OCI-LY1 (cell line): ENCODE measurements at regions not wholly inside any gene's neighbourhood (a gene's known extent, or its start where the extent isn't known, plus 50 kb on each side); places are given as distances from the start of the nearest gene placed in this dataset.
A peak's percentile ranks its signal among the peaks of the same experiment; 100 is the strongest.

ENCODE experiments used
- H2AFZ ChIP-seq: fragments of 200-600 bp; sonication (generic), shearing (Covaris generic); 2 replicates; pipeline ENCODE4 v1.6.0; 2014; ENCODE audit warnings: antibody characterized with exemption, mild to moderate bottlenecking, low read length
- H3F3A ChIP-seq: fragments of 200-600 bp; sonication (generic), shearing (Covaris generic); 2 replicates; pipeline ENCODE4 v1.6.0; 2014; ENCODE audit warnings: mild to moderate bottlenecking, antibody characterized with exemption, low read length, moderate library complexity; ENCODE audit not compliant: insufficient read depth
- H3K27ac ChIP-seq: fragments of 200-600 bp; sonication (generic); 2 replicates; pipeline ENCODE4 v1.5.1; 2014; ENCODE audit warnings: low read length, mixed run types, mild to moderate bottlenecking, low read depth; ENCODE audit not compliant: poor library complexity, severe bottlenecking
- H3K27me3 ChIP-seq: fragments of 200-600 bp; sonication (generic); 2 replicates; pipeline ENCODE4 v1.6.0; 2014; ENCODE audit warnings: antibody characterized with exemption, mild to moderate bottlenecking, low read length, moderate library complexity; ENCODE audit not compliant: insufficient read depth
- H3K36me3 ChIP-seq: fragments of 200-600 bp; sonication (generic); 2 replicates; pipeline ENCODE4 v1.6.1; 2014; ENCODE audit warnings: mild to moderate bottlenecking, antibody characterized with exemption, low read length, moderate library complexity, mixed read lengths; ENCODE audit not compliant: insufficient read depth
- H3K4me1 ChIP-seq: fragments of 200-600 bp; sonication (generic); 2 replicates; pipeline ENCODE4 v1.5.1; 2014; ENCODE audit warnings: mild to moderate bottlenecking, low read length, moderate library complexity; ENCODE audit not compliant: insufficient read depth, severe bottlenecking
- H3K4me2 ChIP-seq: fragments of 200-600 bp; sonication (generic), shearing (Covaris generic); 2 replicates; pipeline ENCODE4 v1.6.1; 2014; ENCODE audit warnings: low read length
- H3K4me3 ChIP-seq: fragments of 200-600 bp; sonication (generic); 2 replicates; pipeline ENCODE4 v1.5.1; 2014; ENCODE audit warnings: low read length, low read depth, mild to moderate bottlenecking, mixed read lengths; ENCODE audit not compliant: poor library complexity, severe bottlenecking
- H3K79me2 ChIP-seq: fragments of 200-600 bp; shearing (Covaris generic); 2 replicates; pipeline ENCODE4 v1.6.1; 2016; ENCODE audit warnings: mixed run types, low read length, mixed read lengths; ENCODE audit not compliant: insufficient read depth
- H3K9ac ChIP-seq: fragments of 200-600 bp; sonication (generic), shearing (Covaris generic); 2 replicates; pipeline ENCODE4 v1.6.1; 2014; ENCODE audit warnings: mild to moderate bottlenecking, low read length, mixed read lengths
- H3K9me2 ChIP-seq: fragments of 200-600 bp; sonication (generic), shearing (Covaris generic); 2 replicates; pipeline ENCODE4 v1.6.1; 2014; ENCODE audit warnings: low read depth, mild to moderate bottlenecking, low read length, mixed read lengths
- H3K9me3 ChIP-seq: fragments of 200-600 bp; shearing (Covaris generic); 2 replicates; pipeline ENCODE4 v1.6.1; 2014; ENCODE audit warnings: low read length, mixed read lengths
- H4K20me1 ChIP-seq: fragments of 200-600 bp; sonication (generic), shearing (Covaris generic); 2 replicates; pipeline ENCODE4 v1.6.0; 2016; ENCODE audit warnings: mild to moderate bottlenecking, low read length; ENCODE audit not compliant: insufficient read depth
- CTCF ChIP-seq: fragments of 200-600 bp; sonication (generic), shearing (Covaris generic); IDR thresholded peaks from 2 replicates; pipeline ENCODE4 v1.5.1; 2017; ENCODE audit warnings: mild to moderate bottlenecking, antibody characterized with exemption, low read length, moderate library complexity, mixed read lengths
- EZH2 ChIP-seq: fragments of 200-600 bp; sonication (generic), shearing (Covaris generic); IDR thresholded peaks from 2 replicates; pipeline ENCODE4 v1.8.0; 2017; ENCODE audit warnings: borderline replicate concordance, mixed run types, mild to moderate bottlenecking, antibody characterized with exemption, low read length, moderate library complexity, mixed read lengths

- Histone ChIP-seq H3K4me2 (no peak overlapping the region), H3K36me3 (no peaks in the 10 kb centered on the region), H3K4me1 (no peaks in the 10 kb centered on the region), H3K79me2 (no peaks in the 10 kb centered on the region), H3K27me3 (no peaks in the 10 kb centered on the region), H3K9me3 (no peaks in the 10 kb centered on the region), H2AFZ (no peak overlapping the region), H3F3A (no peaks in the 10 kb centered on the region), H3K4me3 (no peak overlapping the region), H4K20me1 (no peaks in the 10 kb centered on the region), H3K9ac (no peak overlapping the region), H3K9me2 (no peaks in the 10 kb centered on the region), H3K27ac (no peak overlapping the region)
- no peak for TF ChIP-seq EZH2
- TF ChIP-seq CTCF, result no peak
Observed at GRCh38 chr15:79538527-79538926, 106.4 kb downstream of the MINAR1 start.

GRCh38 chr15:79539401-79539800, 107.3 kb downstream of the MINAR1 start:
- Histone ChIP-seq H3K4me3 (no peak overlapping the region), H3K79me2 (no peaks in the 10 kb centered on the region), H3K27ac (no peak overlapping the region), H3K4me2 (no peak overlapping the region), H4K20me1 (no peaks in the 10 kb centered on the region), H2AFZ (no peak overlapping the region), H3K9me3 (no peaks in the 10 kb centered on the region), H3K4me1 (no peaks in the 10 kb centered on the region), H3K36me3 (no peaks in the 10 kb centered on the region), H3K9ac (no peak overlapping the region), H3K9me2 (no peaks in the 10 kb centered on the region), H3K27me3 (no peaks in the 10 kb centered on the region), H3F3A (no peaks in the 10 kb centered on the region)
- no peak for TF ChIP-seq EZH2
- no peak for TF ChIP-seq CTCF

GRCh38 chr15:79540551-79540950, 108.4 kb downstream of the MINAR1 start:
- no peak overlapping the region for H2AFZ ChIP-seq
- H3K4me3 ChIP-seq, result no peak overlapping the region
- H3K4me1 ChIP-seq, result no peaks in the 10 kb centered on the region
- H3K36me3 ChIP-seq, result no peaks in the 10 kb centered on the region
- H3K9me2 ChIP-seq, result no peaks in the 10 kb centered on the region
- no peaks in the 10 kb centered on the region for H3K27me3 ChIP-seq
- H3F3A ChIP-seq, result no peaks in the 10 kb centered on the region
- TF ChIP-seq CTCF (peak; percentile 11; the same call in 1 of the 2 replicates), EZH2 (no peak)
- H3K9ac ChIP-seq, result no peak overlapping the region
- H3K79me2 ChIP-seq, result no peaks in the 10 kb centered on the region
- no peaks in the 10 kb centered on the region for H3K9me3 ChIP-seq
- no peaks in the 10 kb centered on the region for H4K20me1 ChIP-seq
- no peak overlapping the region for H3K27ac ChIP-seq
- H3K4me2 ChIP-seq, result no peak overlapping the region
